HG03060 (cell line): ENCODE measurements at regions not wholly inside any gene's neighbourhood (a gene's known extent, or its start where the extent isn't known, plus 50 kb on each side); places are given as distances from the start of the nearest gene placed in this dataset.

Experiments
- ATAC-seq: cut with Tn5 transposase; IDR thresholded peaks from one replicate; pipeline ENCODE4 v1.9.1; 2021; ENCODE audit warnings: low read depth, moderate number of reproducible peaks; ENCODE audit not compliant: unreplicated experiment

DNA sequence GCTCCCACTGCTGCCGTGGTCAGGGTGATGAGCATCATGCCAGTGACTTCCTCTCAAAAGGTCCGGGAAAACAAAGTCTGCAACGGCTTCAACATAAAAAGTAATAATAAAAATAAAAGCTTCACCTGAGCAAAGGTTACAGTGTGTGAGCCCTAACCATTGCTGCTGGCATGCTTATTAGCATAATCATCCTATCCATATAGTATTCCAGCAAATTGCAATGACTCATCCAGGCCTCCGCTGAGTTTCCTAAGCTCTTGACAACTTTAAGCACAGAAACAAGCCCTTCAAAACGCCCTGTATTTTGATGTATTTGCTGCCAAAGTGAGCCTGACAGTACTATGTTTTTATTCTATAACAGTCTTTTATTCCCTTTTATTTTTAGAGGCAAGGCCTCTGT is 100.5 kb downstream of the AASDH start:
- ATAC-seq, result no peak

DNA sequence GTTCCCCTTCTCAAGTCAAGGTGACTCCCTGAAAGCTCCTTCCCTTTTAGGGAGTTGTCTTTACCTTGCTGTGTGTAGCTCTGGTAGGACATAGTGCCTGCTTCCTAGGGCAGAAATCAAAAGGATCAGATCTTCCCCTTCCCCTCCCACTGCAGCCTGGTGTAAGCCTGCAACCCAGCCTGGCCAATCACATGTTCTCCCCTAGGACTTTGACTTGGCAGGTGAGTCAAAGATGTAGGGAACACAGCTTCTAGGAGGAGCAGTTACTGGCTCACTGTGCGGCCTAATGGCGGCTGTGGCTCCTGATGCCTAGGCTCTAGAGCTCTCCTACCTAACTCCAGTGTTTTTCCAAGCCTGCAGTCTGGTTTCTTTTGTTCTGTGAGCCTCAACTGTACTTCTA is 103.9 kb downstream of the AASDH start:
- ATAC-seq, result no peak

DNA sequence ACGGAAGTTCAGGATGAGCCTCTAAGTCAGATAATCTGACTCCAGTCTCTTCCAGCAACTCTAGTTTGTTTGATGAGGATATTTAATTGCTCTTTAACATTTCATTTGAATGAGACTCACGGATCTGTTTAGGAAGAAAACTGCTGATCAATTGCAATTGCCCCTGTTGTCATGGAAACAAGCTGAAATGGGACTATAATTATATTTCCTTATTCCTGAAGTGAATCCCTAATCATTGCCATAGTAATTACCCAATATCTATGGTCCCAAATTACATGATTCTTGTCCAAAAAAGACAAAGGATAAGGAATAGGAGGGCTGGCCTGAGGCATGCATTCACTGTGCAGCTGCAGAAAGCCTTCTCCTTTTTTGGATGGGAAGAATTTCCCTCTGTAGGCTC is 105.3 kb downstream of the AASDH start:
- no peak for ATAC-seq

DNA sequence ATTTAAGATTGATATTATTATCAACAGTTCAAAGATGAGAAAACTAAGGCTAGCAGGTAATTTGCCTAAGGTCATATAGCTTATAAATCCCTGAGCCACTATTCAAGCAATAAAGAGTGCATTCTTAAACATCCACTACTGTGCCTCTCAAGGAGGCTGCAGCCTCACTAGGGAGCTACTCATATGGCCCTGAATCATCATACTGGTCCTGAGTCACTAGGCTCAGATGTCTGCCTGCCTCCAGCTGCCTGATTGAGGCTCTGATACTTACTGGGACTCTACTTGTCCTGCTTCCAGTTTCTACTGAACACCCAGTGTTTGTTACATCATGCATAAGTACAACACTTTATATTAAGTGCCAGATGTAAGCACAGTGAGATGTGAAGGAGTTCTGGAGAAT is 110.7 kb downstream of the AASDH start:
- no peak for ATAC-seq

DNA sequence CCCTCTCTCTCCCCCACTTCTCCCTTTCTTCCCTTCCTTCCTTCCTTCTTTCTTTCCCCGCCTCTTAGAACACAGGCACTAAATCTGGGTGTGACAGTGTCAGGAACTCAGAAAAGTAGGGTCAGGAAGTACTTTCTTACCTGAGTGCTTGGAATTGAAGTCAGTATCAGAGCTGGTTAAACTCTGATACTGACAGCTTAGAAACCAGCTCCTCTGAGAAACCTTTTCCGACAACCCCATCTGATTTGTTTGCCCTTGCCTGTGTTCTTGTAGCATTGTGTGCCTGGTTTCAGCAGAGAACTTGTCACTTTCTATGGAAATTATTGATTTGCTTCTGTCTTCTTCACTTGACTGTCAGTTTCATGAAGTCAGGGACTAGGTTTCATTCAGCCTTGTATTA is 113.9 kb downstream of the AASDH start:
- no peak for ATAC-seq

DNA sequence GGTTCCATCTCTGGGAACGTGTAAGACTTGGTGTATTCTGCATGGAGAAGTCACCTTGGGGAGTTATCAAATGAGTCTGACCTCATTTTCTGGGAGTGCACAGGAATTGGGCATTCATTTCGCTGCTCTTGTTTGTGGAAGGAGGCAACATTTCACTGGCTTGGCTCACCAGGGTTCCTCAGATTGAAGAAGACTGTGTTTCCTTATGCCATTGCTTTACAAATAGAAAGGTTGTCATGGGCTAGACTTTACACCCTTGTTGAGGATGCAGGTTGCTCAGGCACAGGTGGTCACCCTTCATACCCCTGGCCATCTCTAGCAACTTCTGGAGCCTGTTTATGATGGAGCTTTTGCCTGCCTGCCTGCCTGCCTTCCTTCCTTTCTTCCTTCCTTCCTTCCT is 114.4 kb downstream of the AASDH start:
- no peak for ATAC-seq

DNA sequence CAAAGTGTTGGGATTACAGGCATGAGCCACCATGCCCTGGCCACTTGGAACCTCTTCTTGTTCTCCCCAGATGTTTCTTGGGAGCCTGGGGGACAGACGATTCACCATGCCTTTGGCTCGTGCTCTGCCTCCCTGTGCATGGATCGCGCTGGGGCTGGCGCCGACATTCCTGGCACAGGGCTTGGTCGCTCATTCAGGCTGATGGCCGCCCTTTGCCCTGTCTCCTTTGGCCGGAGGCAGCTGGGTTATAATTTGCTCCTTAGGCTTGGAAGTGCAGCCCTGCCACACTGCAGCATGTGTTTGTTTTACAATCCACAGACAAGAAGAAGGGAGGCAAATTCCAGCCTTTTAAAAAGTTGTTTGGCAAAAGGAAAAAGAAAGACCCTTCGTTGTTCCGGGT is 115.3 kb downstream of the AASDH start:
- no peak for ATAC-seq

DNA sequence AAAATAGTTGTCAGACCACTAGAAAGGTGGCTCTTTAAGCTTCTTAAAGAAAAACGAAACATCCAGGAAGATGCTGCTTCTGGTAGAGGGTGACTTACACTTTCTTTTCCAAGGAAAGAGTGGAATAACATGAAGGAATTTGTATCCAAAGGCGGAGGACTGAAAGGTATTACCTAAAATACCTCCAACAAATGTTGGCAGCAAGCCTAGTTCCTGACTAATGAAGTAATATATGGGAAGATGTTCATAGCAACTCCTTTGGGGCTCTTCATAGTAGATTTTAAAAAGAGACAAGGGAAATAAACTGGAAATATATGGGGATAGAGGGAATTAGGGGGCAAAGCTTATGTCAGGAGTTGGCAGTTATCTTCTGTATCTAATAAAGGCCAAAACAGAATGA is 116.2 kb downstream of the AASDH start:
- ATAC-seq, result no peak

DNA sequence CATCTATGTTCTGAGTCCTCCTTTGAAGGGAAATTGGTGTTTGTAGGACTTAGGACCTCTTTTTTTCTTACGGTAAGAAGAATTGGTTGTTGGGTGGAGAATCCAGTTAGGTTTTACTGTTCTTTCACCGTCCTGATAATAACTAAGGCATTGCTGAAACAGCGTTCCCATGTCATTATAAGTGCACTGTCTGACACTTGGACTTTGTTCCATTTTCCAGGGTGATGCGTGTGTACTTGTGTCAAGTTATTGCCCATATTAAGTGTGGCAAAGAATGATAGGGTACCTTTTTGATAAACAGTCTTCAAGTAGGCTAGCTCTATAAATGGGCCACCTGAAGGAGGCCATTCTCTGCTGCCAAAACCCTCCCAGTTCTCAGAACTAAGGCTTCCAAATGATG is 119.7 kb downstream of the AASDH start:
- ATAC-seq, result no peak

DNA sequence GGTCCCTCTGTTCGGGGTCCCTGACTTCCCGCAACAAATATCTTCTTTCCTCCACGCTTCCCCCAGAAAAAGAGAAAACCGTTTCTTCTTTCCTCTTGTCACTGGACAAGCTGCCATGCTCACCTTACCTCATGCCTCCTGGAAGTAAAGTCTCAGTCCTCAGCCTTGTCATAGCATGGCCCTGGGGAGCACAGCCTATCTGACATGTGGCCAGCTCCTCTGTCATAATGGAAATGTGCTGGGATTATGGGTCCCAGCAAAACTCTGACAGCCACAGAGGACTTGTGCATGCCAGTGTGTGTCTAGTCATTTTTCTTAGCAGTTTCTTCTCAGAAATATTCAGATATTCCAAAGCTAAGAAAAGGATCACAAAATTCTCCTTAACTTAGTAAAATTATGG is 122.4 kb downstream of the AASDH start:
- ATAC-seq, result no peak

DNA sequence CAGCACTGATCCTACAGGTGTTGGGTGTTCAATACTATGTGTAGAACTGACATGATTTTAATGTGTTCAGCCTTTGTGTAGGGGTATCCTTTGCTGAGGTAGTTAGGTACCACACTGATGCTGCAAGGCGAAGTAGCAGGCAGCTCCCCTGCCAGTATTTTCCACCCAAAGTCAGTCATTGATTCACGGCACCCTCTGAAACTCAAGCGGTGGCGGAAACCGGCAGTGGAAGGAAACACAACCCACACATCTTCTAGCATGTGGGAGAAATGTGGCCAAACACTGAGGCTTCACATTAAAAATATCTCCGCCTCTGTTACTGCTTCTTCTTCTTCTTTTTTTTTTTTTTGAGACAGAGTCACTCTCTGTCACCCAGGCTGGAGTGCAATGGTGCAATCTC is 126.3 kb downstream of the AASDH start:
- peak; percentile 74 for ATAC-seq

DNA sequence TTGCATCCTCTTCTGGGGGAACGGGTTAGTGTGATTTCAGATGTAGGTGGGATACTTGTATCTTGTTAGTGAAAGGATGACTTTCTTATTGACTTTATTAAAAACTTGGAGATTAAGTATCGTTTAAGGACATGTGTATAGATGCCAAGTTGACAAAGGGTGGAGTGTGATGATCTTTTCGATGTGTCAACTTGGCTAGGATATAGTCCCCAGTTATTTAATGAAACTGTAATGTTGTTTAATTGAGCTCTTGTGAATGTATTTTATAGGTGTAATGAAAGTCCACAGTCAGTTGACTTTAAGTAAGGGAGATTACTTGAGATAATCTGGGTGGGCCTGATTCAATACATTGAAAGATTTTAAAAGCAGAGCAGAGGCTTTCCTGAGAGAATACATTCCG is 127.0 kb downstream of the AASDH start:
- no peak for ATAC-seq

DNA sequence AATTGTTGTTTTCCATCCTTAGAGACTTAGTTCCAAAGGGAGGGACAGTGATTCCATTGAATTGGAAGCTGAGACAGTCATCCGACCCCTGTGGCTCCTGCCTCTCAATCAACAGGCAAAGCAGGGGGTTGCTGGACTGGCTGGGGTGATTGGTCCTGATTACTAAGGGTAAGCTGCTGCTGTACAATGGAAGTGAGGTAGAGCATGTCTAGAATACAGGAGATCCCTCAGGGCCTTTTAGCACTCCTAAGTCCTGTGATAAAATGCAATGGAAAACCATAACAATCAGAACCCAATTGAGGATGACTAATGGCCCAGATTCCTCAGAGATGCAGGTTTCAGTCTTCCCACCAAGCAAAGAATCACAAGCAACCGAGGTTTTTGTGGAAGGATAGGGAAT is 127.6 kb downstream of the AASDH start:
- no peak for ATAC-seq

DNA sequence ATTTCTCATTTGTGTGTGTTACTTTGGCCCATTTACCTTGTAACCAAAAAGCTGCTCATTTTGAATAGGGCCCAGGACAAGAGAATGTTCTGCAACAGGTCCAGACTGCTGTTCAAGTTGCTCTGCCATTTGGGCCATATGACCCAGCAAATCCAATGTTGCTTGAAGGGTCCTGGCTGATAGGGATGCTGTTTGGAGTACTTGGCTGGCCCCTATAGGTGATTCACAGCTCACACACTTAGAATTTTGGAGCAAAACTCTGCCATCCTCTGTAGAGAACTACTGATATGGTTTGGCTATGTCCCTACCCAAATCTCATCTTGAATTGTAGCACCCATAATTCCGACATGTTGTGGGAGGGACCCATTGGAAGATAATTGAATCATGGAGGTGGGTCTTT is 131.5 kb downstream of the AASDH start:
- no peak for ATAC-seq

DNA sequence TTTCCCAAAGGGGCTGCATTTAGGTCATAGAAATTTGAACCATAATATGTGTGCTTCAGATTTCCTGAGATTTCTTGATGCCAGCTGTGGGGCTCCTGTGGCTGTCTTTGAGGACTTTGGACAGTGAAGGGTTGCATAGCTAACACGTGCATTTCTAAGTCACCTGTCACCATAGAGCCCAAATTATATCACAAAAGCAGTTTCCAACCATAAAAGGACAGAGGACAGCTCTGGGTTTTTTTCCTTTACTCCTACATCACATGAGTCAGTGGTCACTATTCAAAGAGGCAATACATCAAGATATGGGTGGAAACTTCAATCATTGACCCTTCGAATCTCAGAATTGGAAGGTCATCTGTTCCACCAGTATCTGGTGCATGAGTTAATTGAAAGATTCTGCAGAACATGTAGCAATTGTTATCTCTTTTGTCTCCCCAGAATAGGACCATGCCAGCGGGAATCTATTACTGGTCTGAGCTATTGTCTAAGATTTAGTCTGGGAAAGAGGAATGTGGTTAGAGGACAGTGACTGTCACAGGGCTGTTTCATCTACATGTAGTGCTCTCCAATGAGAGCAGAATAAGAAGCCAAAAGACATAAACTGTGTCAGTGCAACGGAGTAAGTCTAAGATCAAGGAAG is 133.5 kb downstream of the AASDH start:
- ATAC-seq, result no peak

DNA sequence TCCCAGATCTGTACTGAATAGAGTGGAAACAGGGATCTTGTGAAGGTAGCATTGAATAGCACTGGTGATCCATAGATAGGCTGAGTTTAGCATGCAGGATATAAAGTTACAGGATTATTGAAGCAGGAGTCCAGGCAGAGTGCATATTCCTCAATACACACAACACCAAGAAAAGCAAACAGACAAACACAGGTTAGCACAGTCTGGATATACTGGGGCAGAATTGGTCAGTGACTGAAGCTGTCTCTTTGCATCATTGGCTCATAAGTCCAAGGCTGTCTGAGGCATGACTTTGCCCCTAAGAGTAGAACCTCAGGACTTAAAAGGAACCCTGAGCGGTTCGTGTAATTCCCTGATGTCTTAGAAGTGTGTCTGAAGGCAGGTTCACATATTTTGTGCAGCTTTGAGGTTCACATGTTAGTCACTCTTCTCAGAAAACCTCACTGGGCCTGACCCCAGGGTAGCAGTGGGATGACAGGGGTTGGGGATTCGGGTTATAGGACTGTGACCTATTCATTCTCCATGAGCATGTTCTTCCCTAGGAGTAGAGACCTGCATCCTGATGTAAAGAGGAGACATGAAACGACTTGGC is 134.6 kb downstream of the AASDH start:
- ATAC-seq, result no peak

DNA sequence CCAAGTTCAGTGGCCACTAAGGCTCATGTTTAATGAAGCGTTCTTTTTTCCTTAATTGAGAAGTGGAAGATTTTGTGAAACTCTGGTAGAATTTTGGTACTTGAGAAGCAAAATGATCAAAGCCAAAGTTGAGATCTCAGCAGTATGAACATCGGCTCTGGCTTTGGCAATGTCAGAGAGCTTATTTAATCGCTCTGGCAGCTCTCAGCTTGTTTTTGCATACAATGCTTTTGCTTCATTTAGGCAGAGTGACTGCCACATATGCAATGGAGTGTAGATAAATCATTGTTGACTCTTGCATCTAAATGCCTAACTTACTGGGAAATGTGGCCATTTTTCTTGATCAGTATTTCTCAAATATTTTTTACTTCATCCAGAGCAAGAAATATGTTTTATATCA is 135.7 kb downstream of the AASDH start:
- ATAC-seq, result no peak

DNA sequence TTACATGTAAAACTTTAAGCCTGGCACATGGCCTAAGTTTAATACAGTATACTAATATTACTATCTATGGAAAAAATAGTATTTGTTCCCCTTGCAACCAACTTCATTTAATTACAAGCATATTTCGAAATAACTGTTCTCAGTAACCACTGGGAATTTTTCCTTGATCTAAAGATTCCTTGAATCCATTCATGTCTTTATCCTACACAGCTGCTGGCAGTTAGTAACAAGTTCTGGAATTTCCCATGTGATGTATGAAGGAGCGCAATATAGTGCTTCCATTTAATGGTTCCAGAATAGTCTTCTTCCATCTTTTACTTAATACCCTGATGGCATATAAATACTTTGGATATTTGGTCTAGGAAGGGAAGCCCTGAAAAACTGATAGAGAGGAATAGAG is 136.5 kb downstream of the AASDH start:
- no peak for ATAC-seq

DNA sequence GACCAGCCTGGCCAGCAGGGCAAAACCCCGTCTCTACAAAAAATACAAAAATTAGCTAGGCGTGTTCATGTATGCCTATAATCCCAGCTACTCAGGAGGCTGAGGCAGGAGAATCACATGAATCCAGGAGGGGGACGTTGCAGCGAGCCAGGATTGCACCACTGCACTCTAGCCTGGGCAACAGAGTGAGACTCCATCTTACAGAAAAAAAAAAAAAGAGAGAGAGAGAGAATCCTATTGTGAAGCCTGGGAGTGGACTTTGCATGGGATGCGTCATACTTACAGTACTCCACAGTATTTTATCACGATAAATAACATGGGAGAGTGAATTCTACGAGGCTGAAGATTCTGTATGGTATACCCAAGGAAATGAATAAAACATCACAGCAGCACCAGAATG is 139.6 kb downstream of the AASDH start:
- ATAC-seq, result no peak

DNA sequence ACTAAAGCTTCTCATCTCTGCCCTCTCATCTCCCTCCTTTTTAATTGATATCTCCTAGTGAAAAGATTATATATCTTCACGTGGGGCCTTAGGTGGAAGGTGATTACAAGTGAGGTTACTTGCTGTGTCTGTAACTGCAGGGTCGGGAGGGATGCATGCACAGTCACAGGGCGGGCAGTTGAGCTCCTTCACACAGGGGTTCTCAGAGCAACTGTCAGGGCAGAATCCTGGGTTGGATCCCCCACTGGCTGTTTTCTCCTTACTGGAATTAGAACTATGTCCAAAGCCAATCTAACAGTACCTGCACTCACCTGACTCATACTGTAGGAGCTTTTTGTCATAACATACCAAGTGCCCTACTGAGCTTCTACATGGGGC is 141.1 kb downstream of the AASDH start:
- no peak for ATAC-seq

DNA sequence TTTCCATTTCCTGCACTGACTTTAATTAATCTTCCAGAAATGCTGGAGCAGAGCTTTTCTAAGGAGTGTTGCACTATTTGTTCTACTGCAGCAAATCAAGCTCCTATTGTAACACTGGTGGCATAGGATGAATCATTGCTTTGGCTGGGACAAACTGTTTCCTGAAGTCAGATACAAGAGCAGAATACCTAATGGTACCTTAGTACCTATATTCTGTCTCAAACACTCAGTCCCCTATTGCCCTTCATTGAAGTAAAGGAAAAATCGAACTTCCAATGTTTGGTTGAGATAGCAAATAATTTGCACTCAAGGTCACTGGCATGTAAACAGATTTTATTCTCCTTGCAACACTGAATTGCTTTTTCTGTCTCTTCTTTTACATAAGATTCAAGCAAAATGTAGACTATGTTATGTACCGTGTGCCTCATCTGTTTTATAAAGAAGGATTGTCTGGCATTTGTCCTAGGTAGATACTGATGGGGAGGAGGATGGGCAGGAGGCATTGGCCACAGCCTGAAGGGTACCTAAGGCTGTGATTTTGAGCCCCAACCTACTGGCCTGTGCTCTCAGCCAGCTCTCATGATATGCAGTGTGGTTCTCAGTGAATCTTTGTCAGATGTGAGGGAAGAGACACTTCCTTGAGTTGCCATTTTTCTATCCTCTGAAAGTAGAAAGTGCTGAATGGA is 141.6 kb downstream of the AASDH start:
- ATAC-seq, result no peak

DNA sequence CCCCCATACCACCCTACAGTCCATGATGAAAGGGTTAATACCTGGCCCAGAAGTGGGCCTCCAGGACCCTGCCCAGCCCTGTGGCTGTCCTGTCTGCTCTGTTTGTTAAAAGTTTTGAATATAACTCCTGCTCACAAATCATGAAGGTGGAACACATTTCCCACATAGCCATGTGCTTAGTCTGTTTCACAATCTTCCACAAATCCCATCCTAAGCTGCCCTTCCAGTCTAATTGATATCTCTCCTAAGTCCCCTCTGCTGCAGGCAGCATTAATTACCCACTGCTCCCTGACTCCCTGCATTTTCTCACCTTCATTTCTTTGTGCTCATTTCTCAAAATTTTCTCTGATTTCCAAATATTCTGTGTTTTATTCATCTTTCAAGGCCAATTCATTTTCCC is 142.6 kb downstream of the AASDH start:
- no peak for ATAC-seq
